Gastroesophageal sphincter (tissue), 4 donors: ENCODE measurements at regions not wholly inside any gene's neighbourhood (a gene's known extent, or its start where the extent isn't known, plus 50 kb on each side); places are given as distances from the start of the nearest gene placed in this dataset.

Experiments
- ATAC-seq: fragments of 150-250 bp; one replicate; pipeline ENCODE4 v1.9.1; 2016; ENCODE audit warnings: mild to moderate bottlenecking, moderate library complexity
- H3K27ac ChIP-seq, 4 donors: fragments of 200-600 bp; sonication (generic) in 3 of 4; 1 replicate in 3 of 4; 2 replicates in 1 of 4; pipeline ENCODE4 v1.5.1; 2016 to 2019
- H3K27me3 ChIP-seq: fragments of 200-600 bp; sonication (generic); one replicate; pipeline ENCODE4 v1.5.1; 2019
- H3K36me3 ChIP-seq, 2 donors: fragments of 200-600 bp; sonication (generic); one replicate each; pipeline ENCODE4 v1.5.1; 2019; ENCODE audit warnings: control low read depth in 1 of 2
- H3K4me1 ChIP-seq, 3 donors: fragments of 200-600 bp; sonication (generic); 1 replicate in 2 of 3; 2 replicates in 1 of 3; pipeline ENCODE4 v1.5.1; 2016 to 2019; ENCODE audit warnings: control low read depth in 2 of 3
- H3K4me3 ChIP-seq, 2 donors: fragments of 200-600 bp; sonication (generic); one replicate each; pipeline ENCODE4 v1.5.1; 2019; ENCODE audit warnings: mild to moderate bottlenecking in 1 of 2, moderate library complexity in 1 of 2
- H3K9me3 ChIP-seq, 3 donors: fragments of 200-600 bp; sonication (generic); one replicate each; pipeline ENCODE4 v1.5.1; 2017 to 2019; ENCODE audit warnings: control low read depth in 2 of 3
- EP300 ChIP-seq: sonication (generic); formaldehyde crosslinking; IDR thresholded peaks from one replicate; pipeline ENCODE4 v1.6.1; 2017; ENCODE audit warnings: antibody characterized with exemption, mild to moderate bottlenecking
- POLR2A ChIP-seq, 2 donors: fragments of 450-650 bp; IDR thresholded peaks; one replicate each; pipeline ENCODE4 v1.6.1; 2017; ENCODE audit warnings: antibody characterized with exemption in 2 of 2, mild to moderate bottlenecking in 2 of 2, moderate library complexity in 1 of 2
- POLR2AphosphoS5 ChIP-seq: sonication (generic); formaldehyde crosslinking; IDR thresholded peaks from one replicate; pipeline ENCODE4 v1.6.1; 2017; ENCODE audit warnings: antibody characterized with exemption
- WGBS, 2 donors: methylation state at CpG; one replicate each; pipeline ENCODE4 v1.1.5; 2018; ENCODE audit warnings: low coverage in 1 of 2; 5-methylcytosine and 5-hydroxymethylcytosine counted together
- TF ChIP-seq, protein P1 (sequence below), 4 experiments: fragments of 200-600 bp in 2 of 4; fragments of 450-650 bp in 2 of 4; sonication (generic) in 1 of 4; IDR thresholded peaks; one replicate each; pipeline ENCODE4 v1.5.1; 2017 to 2019; ENCODE audit warnings: antibody characterized with exemption in 4 of 4, mild to moderate bottlenecking in 2 of 4, moderate library complexity in 2 of 4

DNA sequence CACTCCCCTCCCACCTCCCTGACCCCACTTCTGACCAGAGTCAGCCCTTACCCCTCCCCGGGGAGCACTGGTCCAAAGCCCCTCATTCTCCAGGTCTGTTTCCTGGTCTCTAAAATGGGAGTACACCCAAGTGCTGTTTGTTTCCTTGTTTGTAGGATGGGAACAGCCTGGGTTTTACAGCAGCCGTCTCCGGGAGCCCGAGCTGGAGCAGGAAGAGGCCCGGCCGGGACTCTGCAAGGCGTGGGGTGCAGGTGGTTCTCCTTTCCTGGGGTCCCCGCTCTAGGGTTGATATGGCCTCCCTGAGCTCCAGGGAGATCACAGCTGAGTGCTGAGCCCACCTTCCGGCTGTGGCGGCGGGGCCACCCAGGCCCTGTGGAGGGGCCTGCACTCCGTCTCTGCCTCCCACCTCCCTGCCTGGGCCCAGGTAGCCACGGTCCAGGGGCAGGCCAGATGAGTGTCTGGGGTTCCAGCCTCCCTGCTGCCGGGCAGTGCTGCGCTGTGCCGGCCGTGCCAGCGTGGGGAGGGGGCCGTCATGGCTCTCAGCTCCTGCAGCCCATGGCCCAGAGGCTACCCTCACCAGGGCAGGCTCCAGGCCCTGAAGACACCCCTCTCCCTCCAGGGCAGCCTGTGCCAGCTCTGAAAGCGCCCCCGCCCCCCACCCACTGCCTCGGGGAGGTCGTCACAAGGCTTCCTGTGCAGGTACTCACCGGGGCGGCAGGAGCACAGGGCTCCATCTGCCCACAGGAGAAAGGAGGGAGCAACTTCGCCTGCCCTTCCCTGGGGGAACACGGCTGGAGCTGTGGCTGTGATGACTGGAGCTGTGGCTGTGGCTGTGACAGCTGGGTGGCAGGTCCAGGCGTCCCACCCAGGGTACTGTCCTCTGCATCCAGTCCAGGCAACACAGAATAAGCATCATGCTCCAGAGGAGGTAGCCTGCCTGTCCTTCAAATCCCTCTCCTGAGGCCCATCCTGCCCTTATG lies 98.8 kb downstream of the ADRA2C start:
- WGBS, 2 donors: 66% methylated on average over 4 of the region's 28 CpGs; no CpG with 5 or more reads in 1 of the 2 donors
- ATAC-seq: no peak
- Histone ChIP-seq H3K4me1 (no peaks in the 10 kb centered on the region), H3K9me3 (no peaks in the 10 kb centered on the region), H3K27ac (no peak overlapping the region), H3K27me3 (peaks cover 100% of the 10 kb centered on the region), H3K36me3 (no peaks in the 10 kb centered on the region), H3K4me3 (no peak overlapping the region)
- TF ChIP-seq, protein P1, sequence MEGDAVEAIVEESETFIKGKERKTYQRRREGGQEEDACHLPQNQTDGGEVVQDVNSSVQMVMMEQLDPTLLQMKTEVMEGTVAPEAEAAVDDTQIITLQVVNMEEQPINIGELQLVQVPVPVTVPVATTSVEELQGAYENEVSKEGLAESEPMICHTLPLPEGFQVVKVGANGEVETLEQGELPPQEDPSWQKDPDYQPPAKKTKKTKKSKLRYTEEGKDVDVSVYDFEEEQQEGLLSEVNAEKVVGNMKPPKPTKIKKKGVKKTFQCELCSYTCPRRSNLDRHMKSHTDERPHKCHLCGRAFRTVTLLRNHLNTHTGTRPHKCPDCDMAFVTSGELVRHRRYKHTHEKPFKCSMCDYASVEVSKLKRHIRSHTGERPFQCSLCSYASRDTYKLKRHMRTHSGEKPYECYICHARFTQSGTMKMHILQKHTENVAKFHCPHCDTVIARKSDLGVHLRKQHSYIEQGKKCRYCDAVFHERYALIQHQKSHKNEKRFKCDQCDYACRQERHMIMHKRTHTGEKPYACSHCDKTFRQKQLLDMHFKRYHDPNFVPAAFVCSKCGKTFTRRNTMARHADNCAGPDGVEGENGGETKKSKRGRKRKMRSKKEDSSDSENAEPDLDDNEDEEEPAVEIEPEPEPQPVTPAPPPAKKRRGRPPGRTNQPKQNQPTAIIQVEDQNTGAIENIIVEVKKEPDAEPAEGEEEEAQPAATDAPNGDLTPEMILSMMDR (IDR thresholded peaks at IDR 0.05): no peak
- TF ChIP-seq POLR2AphosphoS5 (no peak), POLR2A (IDR thresholded peaks at IDR 0.05) (no peak), EP300 (no peak)

DNA sequence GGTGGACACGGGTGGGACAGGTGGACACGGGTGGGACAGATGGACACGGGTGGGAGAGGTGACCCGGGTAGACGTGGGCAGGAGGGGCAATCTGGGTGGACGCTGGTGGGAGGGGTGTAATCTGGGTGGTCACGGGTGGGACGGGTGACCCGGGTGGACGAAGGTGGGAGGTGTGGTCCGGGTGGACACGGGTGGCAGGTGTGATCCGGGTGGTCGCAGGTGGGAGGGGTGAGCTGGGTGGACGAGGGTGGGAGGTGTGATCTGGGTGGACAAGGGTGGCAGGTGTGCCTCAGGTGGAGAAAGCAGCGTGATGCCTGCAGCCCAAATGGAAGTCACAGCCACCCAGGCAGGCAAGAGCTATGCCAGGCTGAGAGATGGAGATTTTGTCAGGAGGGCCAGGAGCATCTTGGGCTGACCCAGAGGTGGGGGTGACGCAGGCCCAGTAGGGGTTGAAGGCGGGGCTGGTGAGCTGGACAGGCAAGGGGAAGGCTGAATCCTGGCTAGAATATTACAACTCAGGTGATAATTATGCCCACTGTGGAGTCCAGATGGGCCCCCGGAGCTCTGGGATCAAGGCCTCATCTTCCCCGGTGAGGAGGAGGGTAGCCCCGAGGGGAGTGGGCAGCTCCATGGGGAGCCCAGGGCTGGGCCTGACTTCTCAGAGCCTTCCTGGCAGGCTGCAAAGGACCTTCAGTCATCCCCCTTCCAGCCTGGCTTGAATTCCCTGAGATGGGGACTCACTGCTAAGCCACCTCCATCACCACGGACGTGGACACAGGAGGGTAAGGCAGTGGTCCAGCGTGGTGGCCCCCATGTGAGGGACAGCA lies 100.0 kb downstream of the ADRA2C start:
- Histone ChIP-seq H3K4me3 (no peak overlapping the region), H3K27me3 (peaks cover 100% of the 10 kb centered on the region), H3K27ac (no peak overlapping the region), H3K9me3 (no peaks in the 10 kb centered on the region), H3K4me1 (peaks cover 0 to 1% (median 0%) of the 10 kb centered on the region in 3 donors), H3K36me3 (no peaks in the 10 kb centered on the region)
- TF ChIP-seq EP300 (no peak), POLR2A (IDR thresholded peaks at IDR 0.05) (no peak), POLR2AphosphoS5 (no peak)
- TF ChIP-seq, protein P1 (IDR thresholded peaks at IDR 0.05): no peak
- no peak for ATAC-seq
- 80 to 84% methylated on average over 4 to 20 of the region's 24 CpGs for WGBS, 2 donors

DNA sequence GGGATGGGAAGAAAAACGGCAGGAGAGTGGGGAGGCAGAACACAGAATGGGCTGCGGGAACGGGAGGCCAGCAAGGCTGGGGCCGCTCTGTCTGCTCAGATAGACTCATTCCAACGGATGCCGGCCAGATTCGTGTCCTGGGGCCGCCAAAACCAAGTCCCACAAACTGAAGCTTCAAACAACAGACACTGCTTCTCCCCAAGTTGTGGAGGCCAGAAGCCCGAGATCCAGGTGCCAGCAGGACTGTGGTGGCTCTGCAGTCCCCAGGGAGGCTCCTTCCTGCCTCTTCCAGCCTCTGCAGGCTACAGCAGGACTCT lies 100.6 kb downstream of the ADRA2C start:
- H3K27me3 ChIP-seq: peaks cover 100% of the 10 kb centered on the region
- 72 to 81% methylated on average over 6 to 7 of the region's 9 CpGs for WGBS, 2 donors
- ATAC-seq: no peak

DNA sequence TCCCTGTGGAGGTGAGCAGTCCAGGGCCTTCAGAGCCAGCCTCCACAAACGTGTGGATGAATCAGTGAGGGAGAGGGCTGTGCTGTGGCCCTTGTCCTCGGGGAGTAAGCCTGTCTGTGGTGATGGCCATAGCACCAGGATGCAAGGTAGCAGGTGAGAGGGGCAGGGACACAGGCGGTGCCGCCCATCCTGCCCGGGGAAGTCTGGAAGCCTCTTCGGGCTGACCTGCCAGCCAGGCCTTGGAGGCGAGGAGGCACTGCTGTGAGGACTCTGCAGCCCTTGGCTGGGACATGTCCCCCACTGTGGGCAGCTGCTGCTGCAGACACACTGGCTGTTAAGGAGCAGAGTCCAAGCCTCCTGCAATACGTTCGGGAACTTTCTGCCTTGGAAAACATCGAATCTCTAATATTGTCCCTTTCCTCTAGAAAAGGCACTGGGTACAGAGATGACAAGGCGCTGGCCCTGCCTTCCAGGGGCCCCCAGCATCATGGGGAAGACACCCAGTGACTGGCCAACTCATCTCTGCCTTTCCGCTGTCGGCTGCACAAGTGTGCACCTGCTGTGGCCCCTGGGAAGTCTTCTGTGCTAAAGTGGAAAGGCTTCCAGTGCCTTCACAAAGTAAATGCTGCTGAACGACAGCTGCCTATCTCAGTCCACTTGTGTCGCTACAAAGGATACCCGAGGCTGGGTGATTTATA lies 101.4 kb downstream of the ADRA2C start:
- H3K4me3 ChIP-seq: no peak overlapping the region
- H3K36me3 ChIP-seq: no peaks in the 10 kb centered on the region
- TF ChIP-seq POLR2A (IDR thresholded peaks at IDR 0.05) (no peak), EP300 (no peak), POLR2AphosphoS5 (no peak)
- TF ChIP-seq, protein P1 (IDR thresholded peaks at IDR 0.05): no peak
- H3K4me1 ChIP-seq: peaks cover 0 to 12% (median 0%) of the 10 kb centered on the region in 3 donors
- H3K9me3 ChIP-seq: no peaks in the 10 kb centered on the region
- no peak for ATAC-seq
- WGBS, 2 donors: no CpG with 5 or more reads among the region's 16 CpGs
- no peak overlapping the region for H3K27ac ChIP-seq
- peaks cover 100% of the 10 kb centered on the region for H3K27me3 ChIP-seq

More for the DNA sequence above, 100.6 kb downstream of the ADRA2C start:
- H3K36me3 ChIP-seq: no peaks in the 10 kb centered on the region
- peaks cover 0 to 7% (median 0%) of the 10 kb centered on the region in 3 donors for H3K4me1 ChIP-seq
- no peak overlapping the region for H3K4me3 ChIP-seq
- TF ChIP-seq, protein P1 (IDR thresholded peaks at IDR 0.05): no peak
- TF ChIP-seq POLR2A (IDR thresholded peaks at IDR 0.05): no peak
- TF ChIP-seq EP300: no peak
- no peak for TF ChIP-seq POLR2AphosphoS5
- H3K9me3 ChIP-seq: no peaks in the 10 kb centered on the region
- H3K27ac ChIP-seq: no peak overlapping the region
